OCI-LY7 (cell line): ENCODE measurements at regions not wholly inside any gene's neighbourhood (a gene's known extent, or its start where the extent isn't known, plus 50 kb on each side); places are given as distances from the start of the nearest gene placed in this dataset.

Experiments used
- EZH2phosphoT487 ChIP-seq: fragments of 200-600 bp; sonication (generic); IDR thresholded peaks from 2 replicates; pipeline ENCODE4 v1.6.1; 2018; ENCODE audit warnings: low read depth, borderline replicate concordance, mild to moderate bottlenecking, mixed run types, antibody characterized with exemption, low read length, moderate library complexity, mixed read lengths
- TF ChIP-seq, protein P1 (sequence below): fragments of 200-600 bp; sonication (generic); conservative IDR thresholded peaks from 2 replicates; pipeline ENCODE4 v1.5.1; 2014; ENCODE audit warnings: mild to moderate bottlenecking, antibody characterized with exemption, low read length, moderate library complexity, mixed read lengths

DNA sequence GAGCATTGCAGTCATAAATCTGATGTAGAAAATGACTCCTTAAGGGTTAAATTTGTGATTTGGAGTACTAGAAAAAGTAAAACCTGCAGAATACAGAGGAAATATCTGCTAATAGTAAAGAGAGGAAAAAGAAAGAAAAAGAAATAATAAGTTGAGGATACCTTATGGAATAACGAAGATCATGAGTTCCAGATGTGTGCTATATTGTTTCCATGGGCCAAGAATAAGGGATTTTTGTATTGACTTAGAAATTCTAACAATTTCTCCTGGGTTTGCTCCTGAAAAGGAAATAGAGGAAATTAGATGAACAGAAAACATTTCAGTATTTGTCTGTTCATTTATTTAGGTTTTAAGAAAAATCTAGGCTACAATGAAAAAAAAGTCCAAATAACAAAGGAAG is 115.3 kb downstream of the ALG10B start:
- TF ChIP-seq, protein P1, sequence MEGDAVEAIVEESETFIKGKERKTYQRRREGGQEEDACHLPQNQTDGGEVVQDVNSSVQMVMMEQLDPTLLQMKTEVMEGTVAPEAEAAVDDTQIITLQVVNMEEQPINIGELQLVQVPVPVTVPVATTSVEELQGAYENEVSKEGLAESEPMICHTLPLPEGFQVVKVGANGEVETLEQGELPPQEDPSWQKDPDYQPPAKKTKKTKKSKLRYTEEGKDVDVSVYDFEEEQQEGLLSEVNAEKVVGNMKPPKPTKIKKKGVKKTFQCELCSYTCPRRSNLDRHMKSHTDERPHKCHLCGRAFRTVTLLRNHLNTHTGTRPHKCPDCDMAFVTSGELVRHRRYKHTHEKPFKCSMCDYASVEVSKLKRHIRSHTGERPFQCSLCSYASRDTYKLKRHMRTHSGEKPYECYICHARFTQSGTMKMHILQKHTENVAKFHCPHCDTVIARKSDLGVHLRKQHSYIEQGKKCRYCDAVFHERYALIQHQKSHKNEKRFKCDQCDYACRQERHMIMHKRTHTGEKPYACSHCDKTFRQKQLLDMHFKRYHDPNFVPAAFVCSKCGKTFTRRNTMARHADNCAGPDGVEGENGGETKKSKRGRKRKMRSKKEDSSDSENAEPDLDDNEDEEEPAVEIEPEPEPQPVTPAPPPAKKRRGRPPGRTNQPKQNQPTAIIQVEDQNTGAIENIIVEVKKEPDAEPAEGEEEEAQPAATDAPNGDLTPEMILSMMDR = no peak
- TF ChIP-seq EZH2phosphoT487 = no peak
